ENCODE measurements at regions not wholly inside any gene's neighbourhood (a gene's known extent, or its start where the extent isn't known, plus 50 kb on each side); places are given as distances from the start of the nearest gene placed in this dataset.

- Histone ChIP-seq H3K27me3 (ENCODE audit: control insufficient read depth, insufficient read depth, low read length) (no peaks in the 10 kb centered on the region), H3K9me3 (ENCODE audit: control insufficient read depth, insufficient read depth, low read length) (peaks cover 25% of the 10 kb centered on the region), H3K27ac (ENCODE audit: low read length) (no peak overlapping the region), H3K4me3 (ENCODE audit: low read length) (no peak overlapping the region), H3K36me3 (ENCODE audit: control insufficient read depth, insufficient read depth, low read length) (no peaks in the 10 kb centered on the region), H3K4me1 (ENCODE audit: control insufficient read depth, insufficient read depth, low read length) (no peaks in the 10 kb centered on the region)
- no peak for DNase-seq (ENCODE audit: low read depth, low spot score)
- WGBS (ENCODE audit: insufficient coverage, insufficient read length) = no CpG with 5 or more reads among the region's 4 CpGs
Observed at GRCh38 chr2:238581126-238581525, 154.4 kb downstream of the ASB1 start.

GRCh38 chr2:238582159-238582558 lies 155.4 kb downstream of the ASB1 start:
- no CpG with 5 or more reads among the region's 1 CpG for WGBS (ENCODE audit: insufficient coverage, insufficient read length)
- no peak for DNase-seq (ENCODE audit: low read depth, low spot score)
- no peak overlapping the region for H3K4me3 ChIP-seq (ENCODE audit: low read length)
- H3K36me3 ChIP-seq (ENCODE audit: control insufficient read depth, insufficient read depth, low read length) = no peaks in the 10 kb centered on the region
- no peak overlapping the region for H3K27ac ChIP-seq (ENCODE audit: low read length)
- H3K9me3 ChIP-seq (ENCODE audit: control insufficient read depth, insufficient read depth, low read length) = peaks cover 21% of the 10 kb centered on the region
- no peaks in the 10 kb centered on the region for H3K27me3 ChIP-seq (ENCODE audit: control insufficient read depth, insufficient read depth, low read length)
- H3K4me1 ChIP-seq (ENCODE audit: control insufficient read depth, insufficient read depth, low read length) = no peaks in the 10 kb centered on the region

DNA sequence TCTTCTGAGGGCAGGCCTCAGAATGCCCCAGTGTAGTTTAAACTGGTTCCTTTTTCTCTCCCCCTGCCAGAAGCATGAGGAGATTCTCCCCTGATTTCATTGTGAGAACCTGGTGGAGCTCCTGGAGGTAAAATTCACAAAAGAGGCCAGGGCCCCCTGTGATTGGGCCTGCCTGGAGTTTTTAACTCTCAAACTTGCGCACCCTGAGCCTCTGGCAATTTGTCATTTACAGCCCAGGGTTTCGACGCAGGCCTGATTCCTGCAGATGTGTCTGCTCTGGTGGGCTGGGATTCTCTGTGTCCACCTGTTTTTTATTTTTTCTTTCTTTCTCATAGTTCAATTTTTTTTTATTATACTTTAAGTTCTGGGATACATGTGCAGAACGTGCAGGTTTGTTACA lies 157.9 kb downstream of the ASB1 start:
- Histone ChIP-seq H3K36me3 (ENCODE audit: control insufficient read depth, insufficient read depth, low read length) (no peaks in the 10 kb centered on the region), H3K27ac (ENCODE audit: low read length) (no peak overlapping the region), H3K9me3 (ENCODE audit: control insufficient read depth, insufficient read depth, low read length) (peaks cover 18% of the 10 kb centered on the region), H3K4me3 (ENCODE audit: low read length) (no peak overlapping the region), H3K27me3 (ENCODE audit: control insufficient read depth, insufficient read depth, low read length) (no peaks in the 10 kb centered on the region), H3K4me1 (ENCODE audit: control insufficient read depth, insufficient read depth, low read length) (no peaks in the 10 kb centered on the region)
- no peak for DNase-seq (ENCODE audit: low read depth, low spot score)
- WGBS (ENCODE audit: insufficient coverage, insufficient read length) = no CpG with 5 or more reads among the region's 4 CpGs

DNA sequence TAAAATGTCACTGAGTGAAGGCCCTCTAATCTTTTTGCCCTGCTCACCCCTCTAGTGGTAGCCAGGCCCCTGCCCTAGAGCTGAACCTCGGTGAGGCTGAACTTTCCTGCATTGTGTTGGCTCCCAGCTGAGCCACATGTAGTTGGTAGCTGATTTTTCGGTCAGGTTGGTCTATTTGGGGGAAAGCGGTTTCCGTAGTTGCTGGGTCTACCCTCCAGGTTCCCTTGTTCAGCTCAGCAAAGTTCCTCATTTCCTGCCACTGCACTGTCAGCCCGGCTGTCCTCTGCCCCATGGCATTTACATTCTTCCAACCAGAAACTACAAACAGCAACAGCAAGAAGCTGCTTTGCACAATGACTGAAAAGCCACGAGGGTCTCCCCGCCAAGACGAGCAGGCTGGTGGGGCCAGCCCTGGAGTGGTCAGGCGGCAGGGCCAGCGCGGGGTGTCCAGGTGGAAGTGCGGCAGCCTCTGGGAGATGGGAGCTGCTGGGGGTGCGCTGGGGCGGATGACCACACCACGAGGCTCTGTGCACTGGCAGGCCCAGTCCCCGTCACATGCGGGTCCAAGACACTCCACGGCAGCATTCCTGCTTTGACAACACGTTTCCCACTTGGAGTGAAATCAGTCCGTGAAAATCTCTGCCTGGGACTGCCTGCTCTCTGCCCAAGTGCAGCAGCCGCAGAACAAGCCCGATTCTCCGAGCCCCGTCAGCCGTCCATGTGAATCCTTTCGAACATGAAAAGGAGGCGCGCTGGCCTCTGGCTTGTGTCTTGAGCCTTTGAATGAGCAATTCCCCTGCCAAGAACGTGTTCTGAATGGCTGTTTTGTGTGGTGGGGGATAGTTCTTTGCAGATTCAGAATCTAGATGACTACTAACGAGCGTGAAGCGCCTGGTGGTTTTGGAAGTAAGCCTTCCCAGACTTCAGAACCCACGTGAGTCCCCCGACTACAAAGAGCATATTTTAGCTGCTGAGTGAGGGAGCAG lies 159.4 kb downstream of the ASB1 start:
- Histone ChIP-seq H3K27me3 (ENCODE audit: control insufficient read depth, insufficient read depth, low read length) (no peaks in the 10 kb centered on the region), H3K9me3 (ENCODE audit: control insufficient read depth, insufficient read depth, low read length) (peaks cover 8% of the 10 kb centered on the region)
- WGBS (ENCODE audit: insufficient coverage, insufficient read length) = no CpG with 5 or more reads among the region's 34 CpGs

DNA sequence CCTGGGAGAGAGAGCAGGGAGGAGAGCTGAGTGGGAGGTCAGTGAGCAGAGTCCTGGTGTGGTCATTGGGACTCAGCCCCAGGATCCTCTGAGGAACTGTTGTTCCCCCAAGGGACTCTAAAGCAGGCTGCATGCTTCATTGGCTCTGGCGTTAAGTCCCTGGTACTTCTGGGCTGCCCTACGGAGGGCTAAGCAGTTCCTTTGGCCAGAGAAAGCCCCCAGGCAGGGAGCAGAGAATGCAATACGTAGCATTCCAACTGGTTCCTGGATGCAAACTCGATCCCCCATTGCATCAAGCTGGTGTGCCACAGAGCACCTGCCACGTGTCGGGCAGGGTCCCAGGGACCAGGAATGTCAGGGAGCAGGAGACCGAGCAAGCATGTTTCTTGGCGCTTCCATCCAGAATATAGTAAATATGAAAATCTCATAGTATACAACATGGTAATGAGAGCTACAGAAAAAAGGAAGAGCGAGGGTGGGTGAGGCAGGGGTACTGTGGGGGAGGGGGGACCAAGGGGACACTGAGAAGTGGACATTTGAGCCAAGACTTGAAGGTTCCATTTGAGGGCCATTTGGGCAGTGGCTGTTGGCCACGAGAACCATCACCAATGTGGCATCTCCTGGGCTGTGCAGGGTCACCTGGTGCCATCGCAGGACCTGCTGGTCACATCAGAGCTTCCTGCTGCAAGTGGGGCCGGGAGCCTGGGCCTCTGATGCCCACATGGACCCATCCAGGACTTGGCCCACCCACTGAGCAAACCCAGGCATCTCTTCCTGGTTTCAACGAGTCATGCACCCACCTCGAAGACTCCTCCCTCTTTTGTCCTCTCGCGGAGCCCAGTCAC lies 160.4 kb downstream of the ASB1 start:
- Histone ChIP-seq H3K4me3 (ENCODE audit: low read length) (no peak overlapping the region), H3K27me3 (ENCODE audit: control insufficient read depth, insufficient read depth, low read length) (no peaks in the 10 kb centered on the region), H3K27ac (ENCODE audit: low read length) (no peak overlapping the region), H3K4me1 (ENCODE audit: control insufficient read depth, insufficient read depth, low read length) (no peaks in the 10 kb centered on the region), H3K9me3 (ENCODE audit: control insufficient read depth, insufficient read depth, low read length) (peaks cover 7% of the 10 kb centered on the region), H3K36me3 (ENCODE audit: control insufficient read depth, insufficient read depth, low read length) (no peaks in the 10 kb centered on the region)
- WGBS (ENCODE audit: insufficient coverage, insufficient read length) = no CpG with 5 or more reads among the region's 16 CpGs
- no peak for DNase-seq (ENCODE audit: low read depth, low spot score)

More for the DNA sequence above, 159.4 kb downstream of the ASB1 start:
- no peak for DNase-seq (ENCODE audit: low read depth, low spot score)
- Histone ChIP-seq H3K27ac (ENCODE audit: low read length) (no peak overlapping the region), H3K4me3 (ENCODE audit: low read length) (no peak overlapping the region), H3K36me3 (ENCODE audit: control insufficient read depth, insufficient read depth, low read length) (no peaks in the 10 kb centered on the region), H3K4me1 (ENCODE audit: control insufficient read depth, insufficient read depth, low read length) (no peaks in the 10 kb centered on the region)

- WGBS (ENCODE audit: insufficient coverage, insufficient read length) = no CpG with 5 or more reads among the region's 12 CpGs
Observed at GRCh38 chr2:238587776-238588660, 161.3 kb downstream of the ASB1 start.

DNA sequence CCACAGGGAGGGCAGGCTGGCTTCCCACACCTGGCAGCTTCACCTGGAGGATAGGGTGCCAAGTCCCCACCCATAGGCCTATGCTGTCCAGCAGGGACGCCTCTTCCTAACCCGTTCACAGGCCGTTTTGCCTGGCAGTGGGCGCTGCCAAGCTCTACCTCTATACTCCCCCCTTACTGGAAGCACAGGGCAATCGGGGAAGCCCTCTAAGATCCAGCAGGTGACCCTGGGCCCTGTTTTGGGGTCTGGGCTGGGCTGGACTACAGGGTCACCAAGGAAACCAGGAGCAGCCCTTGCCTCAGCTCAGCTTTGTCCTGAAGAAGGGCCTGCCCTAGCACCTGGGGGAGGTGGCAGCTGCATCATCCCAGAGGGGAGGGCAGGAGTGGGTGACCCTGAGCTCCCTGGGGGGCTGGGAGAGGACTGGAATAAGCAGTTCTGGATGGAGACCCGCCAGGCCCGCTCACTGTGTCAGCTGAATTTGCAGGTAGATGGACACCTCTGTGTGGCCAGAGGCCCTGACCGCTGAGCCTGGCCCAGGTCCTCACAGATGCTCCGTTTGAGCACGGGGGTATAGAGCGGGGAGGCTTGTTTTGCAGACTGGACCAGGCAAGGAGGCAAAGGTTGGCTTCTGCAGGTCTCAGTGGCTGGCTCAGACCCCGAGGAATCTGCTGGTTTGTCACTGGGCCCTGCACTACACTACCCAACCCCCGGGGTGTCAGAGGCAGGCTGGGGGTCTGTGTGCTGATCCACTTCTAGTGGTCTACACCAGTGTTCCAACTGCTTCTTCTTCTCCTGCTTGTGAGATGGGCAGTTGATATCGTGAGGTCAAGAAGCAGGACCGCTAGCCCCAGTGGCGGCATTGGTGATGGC lies 163.1 kb downstream of the ASB1 start:
- H3K36me3 ChIP-seq (ENCODE audit: control insufficient read depth, insufficient read depth, low read length) = no peaks in the 10 kb centered on the region
- no peaks in the 10 kb centered on the region for H3K27me3 ChIP-seq (ENCODE audit: control insufficient read depth, insufficient read depth, low read length)
- no peak for DNase-seq (ENCODE audit: low read depth, low spot score)
- H3K4me3 ChIP-seq (ENCODE audit: low read length) = no peak overlapping the region
- H3K27ac ChIP-seq (ENCODE audit: low read length) = no peak overlapping the region
- WGBS (ENCODE audit: insufficient coverage, insufficient read length) = no CpG with 5 or more reads among the region's 16 CpGs
- H3K4me1 ChIP-seq (ENCODE audit: control insufficient read depth, insufficient read depth, low read length) = no peaks in the 10 kb centered on the region
- peaks cover 10% of the 10 kb centered on the region for H3K9me3 ChIP-seq (ENCODE audit: control insufficient read depth, insufficient read depth, low read length)

More at GRCh38 chr2:238587776-238588660, 161.3 kb downstream of the ASB1 start:
- no peak overlapping the region for H3K4me3 ChIP-seq (ENCODE audit: low read length)
- no peaks in the 10 kb centered on the region for H3K27me3 ChIP-seq (ENCODE audit: control insufficient read depth, insufficient read depth, low read length)
- H3K9me3 ChIP-seq (ENCODE audit: control insufficient read depth, insufficient read depth, low read length) = peaks cover 4% of the 10 kb centered on the region
- no peaks in the 10 kb centered on the region for H3K36me3 ChIP-seq (ENCODE audit: control insufficient read depth, insufficient read depth, low read length)
- DNase-seq (ENCODE audit: low read depth, low spot score) = no peak
- no peak overlapping the region for H3K27ac ChIP-seq (ENCODE audit: low read length)
- no peaks in the 10 kb centered on the region for H3K4me1 ChIP-seq (ENCODE audit: control insufficient read depth, insufficient read depth, low read length)

DNA sequence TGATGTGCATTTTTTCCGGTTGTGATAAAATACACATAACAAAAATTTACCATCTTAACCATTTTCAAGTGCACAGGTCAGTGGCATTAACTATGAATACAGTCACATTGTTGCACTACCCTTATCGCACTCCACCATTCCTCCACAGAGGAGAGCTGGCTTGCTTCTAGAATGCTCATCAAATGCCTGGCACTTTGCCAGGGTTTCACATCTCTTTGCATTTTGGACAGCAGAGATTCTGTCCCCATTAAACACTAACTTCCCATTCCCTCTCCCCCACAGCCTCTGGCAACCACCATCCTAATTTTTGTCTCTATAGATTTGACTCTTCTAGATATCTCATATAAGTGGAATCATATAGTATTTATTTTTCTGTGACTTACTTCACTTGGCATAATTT lies 165.0 kb downstream of the ASB1 start:
- no peak for DNase-seq (ENCODE audit: low read depth, low spot score)
- no CpG with 5 or more reads among the region's 2 CpGs for whole genome bisulfite sequencing (ENCODE audit: insufficient coverage, insufficient read length)
- no peaks in the 10 kb centered on the region for H3K27me3 ChIP-seq (ENCODE audit: control insufficient read depth, insufficient read depth, low read length)

DNA sequence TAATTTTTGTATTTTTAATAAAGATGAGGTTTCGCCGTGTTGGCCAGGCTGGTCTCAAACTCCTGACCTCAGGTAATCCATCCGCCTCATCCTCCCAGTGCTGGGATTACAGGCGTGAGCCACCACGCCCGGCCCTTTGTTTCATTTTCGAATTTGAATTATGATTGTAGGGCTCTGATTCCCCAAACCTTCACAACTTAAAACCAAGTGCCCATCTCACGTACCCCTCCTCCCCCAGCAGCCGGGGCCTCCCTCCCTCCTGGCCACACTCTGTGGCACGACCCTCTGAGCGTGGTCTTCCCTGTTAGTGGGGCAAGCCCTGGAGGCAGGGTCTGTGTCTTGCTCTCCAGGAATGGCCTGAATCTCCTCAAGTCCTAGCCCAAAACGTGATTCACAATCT lies 166.5 kb downstream of the ASB1 start:
- no peak for DNase-seq (ENCODE audit: low read depth, low spot score)
- peaks cover 15% of the 10 kb centered on the region for H3K9me3 ChIP-seq (ENCODE audit: control insufficient read depth, insufficient read depth, low read length)
- WGBS (ENCODE audit: insufficient coverage, insufficient read length) = no CpG with 5 or more reads among the region's 12 CpGs
- no peaks in the 10 kb centered on the region for H3K4me1 ChIP-seq (ENCODE audit: control insufficient read depth, insufficient read depth, low read length)
- H3K36me3 ChIP-seq (ENCODE audit: control insufficient read depth, insufficient read depth, low read length) = no peaks in the 10 kb centered on the region
- no peak overlapping the region for H3K4me3 ChIP-seq (ENCODE audit: low read length)
- H3K27ac ChIP-seq (ENCODE audit: low read length) = no peak overlapping the region
- no peaks in the 10 kb centered on the region for H3K27me3 ChIP-seq (ENCODE audit: control insufficient read depth, insufficient read depth, low read length)

More for the DNA sequence above, 165.0 kb downstream of the ASB1 start:
- H3K4me1 ChIP-seq (ENCODE audit: control insufficient read depth, insufficient read depth, low read length) = no peaks in the 10 kb centered on the region
- H3K9me3 ChIP-seq (ENCODE audit: control insufficient read depth, insufficient read depth, low read length) = peaks cover 16% of the 10 kb centered on the region
- H3K4me3 ChIP-seq (ENCODE audit: low read length) = no peak overlapping the region
- no peak overlapping the region for H3K27ac ChIP-seq (ENCODE audit: low read length)
- H3K36me3 ChIP-seq (ENCODE audit: control insufficient read depth, insufficient read depth, low read length) = no peaks in the 10 kb centered on the region
